Neutrophil (primary cell): ENCODE measurements at regions not wholly inside any gene's neighbourhood (a gene's known extent, or its start where the extent isn't known, plus 50 kb on each side); places are given as distances from the start of the nearest gene placed in this dataset.

ENCODE experiments used
- H3K27ac ChIP-seq: fragments of 200-600 bp; sonication (generic); 2 replicates; pipeline ENCODE4 v1.5.1; 2016; ENCODE audit warnings: mild to moderate bottlenecking, moderate library complexity
- H3K27me3 ChIP-seq: fragments of 200-600 bp; sonication (generic); 2 replicates; pipeline ENCODE4 v1.6.0; 2016; ENCODE audit warnings: mild to moderate bottlenecking
- H3K36me3 ChIP-seq: fragments of 200-600 bp; sonication (generic); 2 replicates; pipeline ENCODE4 v1.5.1; 2017
- H3K4me1 ChIP-seq, 2 experiments: fragments of 200-600 bp in 1 of 2; sonication (generic) in 1 of 2; 1 replicate in 1 of 2; 2 replicates in 1 of 2; pipeline versions ENCODE4 v1.5.1 to v1.6.1; 2013 to 2016; ENCODE audit warnings: low read depth in 1 of 2, low read length in 1 of 2, mild to moderate bottlenecking in 1 of 2, moderate library complexity in 1 of 2; ENCODE audit not compliant: control insufficient read depth in 1 of 2, insufficient read depth in 1 of 2
- H3K4me3 ChIP-seq, 2 experiments: fragments of 200-600 bp in 1 of 2; sonication (generic) in 1 of 2; 1 replicate in 1 of 2; 2 replicates in 1 of 2; pipeline ENCODE4 v1.5.1; 2013 to 2016; ENCODE audit warnings: low read depth in 1 of 2, low read length in 1 of 2, mild to moderate bottlenecking in 1 of 2, moderate library complexity in 1 of 2
- H3K9me3 ChIP-seq: fragments of 200-600 bp; sonication (generic); 2 replicates; pipeline ENCODE4 v1.5.1; 2016
- CTCF ChIP-seq: fragments of 200-600 bp; sonication (generic); IDR thresholded peaks from 2 replicates; pipeline ENCODE4 v1.5.1; 2016; ENCODE audit warnings: antibody characterized with exemption

GRCh38 chr7:27466703-27467102, 196.0 kb downstream of the HIBADH start:
- Histone ChIP-seq H3K27me3 (peaks cover 67% of the 10 kb centered on the region), H3K9me3 (no peaks in the 10 kb centered on the region), H3K27ac (no peak overlapping the region), H3K4me1 (no peaks in the 10 kb centered on the region), H3K36me3 (no peaks in the 10 kb centered on the region), H3K4me3 (no peak overlapping the region)
- TF ChIP-seq CTCF = no peak

- no peaks in the 10 kb centered on the region for H3K4me1 ChIP-seq
- no peak overlapping the region for H3K4me3 ChIP-seq
- peaks cover 62% of the 10 kb centered on the region for H3K27me3 ChIP-seq
- no peaks in the 10 kb centered on the region for H3K9me3 ChIP-seq
- H3K27ac ChIP-seq = no peak overlapping the region
- H3K36me3 ChIP-seq = no peaks in the 10 kb centered on the region
- TF ChIP-seq CTCF = no peak
Measured at GRCh38 chr7:27472043-27472442, 190.6 kb downstream of the HIBADH start.
